Duodenal mucosa (tissue), 2 donors: ENCODE measurements at regions not wholly inside any gene's neighbourhood (a gene's known extent, or its start where the extent isn't known, plus 50 kb on each side); places are given as distances from the start of the nearest gene placed in this dataset.
"Not testable (repeated sequence)": the region's sequence is repeated elsewhere in the genome, so short reads cannot be mapped to it uniquely, and the experiment has no call there.

Experiments
- H3K27ac ChIP-seq: one replicate; pipeline ENCODE4 v1.7.0; 2013; ENCODE audit warnings: low read depth, low read length
- H3K27me3 ChIP-seq, 2 donors: one replicate each; pipeline ENCODE4 v1.7.0; 2013; ENCODE audit warnings: low read length in 2 of 2, control low read depth in 1 of 2; ENCODE audit not compliant: insufficient read depth in 2 of 2, control insufficient read depth in 1 of 2
- H3K36me3 ChIP-seq, 2 donors: one replicate each; pipeline ENCODE4 v1.7.0; 2013; ENCODE audit warnings: low read length in 2 of 2, control low read depth in 1 of 2; ENCODE audit not compliant: insufficient read depth in 2 of 2, control insufficient read depth in 1 of 2
- H3K4me1 ChIP-seq, 2 donors: one replicate each; pipeline ENCODE4 v1.7.0; 2013; ENCODE audit warnings: low read length in 2 of 2, control low read depth in 1 of 2; ENCODE audit not compliant: insufficient read depth in 2 of 2, control insufficient read depth in 1 of 2
- H3K4me3 ChIP-seq, 2 donors: one replicate each; pipeline ENCODE4 v1.7.0; 2013; ENCODE audit warnings: low read length in 2 of 2, low read depth in 1 of 2
- H3K9ac ChIP-seq, 2 donors: one replicate each; pipeline ENCODE4 v1.7.0; 2013; ENCODE audit warnings: low read length in 2 of 2, low read depth in 1 of 2
- H3K9me3 ChIP-seq, 2 donors: one replicate each; pipeline ENCODE4 v1.7.0; 2013; ENCODE audit warnings: low read length in 2 of 2, control low read depth in 1 of 2; ENCODE audit not compliant: control insufficient read depth in 1 of 2

DNA sequence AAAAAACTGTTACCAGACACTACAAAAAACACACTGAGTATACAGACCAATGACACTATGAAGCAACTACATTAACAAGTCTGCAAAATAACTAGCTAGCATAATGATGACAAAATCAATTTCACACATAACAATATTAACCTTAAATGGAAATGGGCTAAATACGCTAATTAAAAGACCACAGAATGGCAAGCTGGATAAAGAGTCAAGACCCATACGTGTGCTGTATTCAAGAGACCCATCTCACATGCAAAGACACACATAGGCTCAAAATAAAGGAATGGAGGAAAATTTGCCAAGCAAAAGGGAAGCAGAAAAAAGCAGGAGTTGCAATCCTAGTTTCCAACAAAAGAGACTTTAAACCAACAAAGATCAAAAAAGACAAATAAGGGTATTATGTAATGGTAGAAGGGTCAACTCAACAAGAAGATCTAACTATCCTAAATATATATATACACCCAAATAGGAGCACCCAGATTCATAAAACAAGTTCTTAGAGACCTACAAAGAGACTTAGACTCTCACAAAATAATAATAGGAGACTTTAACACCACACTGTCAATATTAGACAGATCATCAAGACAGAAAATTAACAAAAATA is 158.6 kb downstream of the ALDH8A1 start:
- not testable (repeated sequence) for H3K27ac ChIP-seq, H3K9ac ChIP-seq, H3K27me3 ChIP-seq

DNA sequence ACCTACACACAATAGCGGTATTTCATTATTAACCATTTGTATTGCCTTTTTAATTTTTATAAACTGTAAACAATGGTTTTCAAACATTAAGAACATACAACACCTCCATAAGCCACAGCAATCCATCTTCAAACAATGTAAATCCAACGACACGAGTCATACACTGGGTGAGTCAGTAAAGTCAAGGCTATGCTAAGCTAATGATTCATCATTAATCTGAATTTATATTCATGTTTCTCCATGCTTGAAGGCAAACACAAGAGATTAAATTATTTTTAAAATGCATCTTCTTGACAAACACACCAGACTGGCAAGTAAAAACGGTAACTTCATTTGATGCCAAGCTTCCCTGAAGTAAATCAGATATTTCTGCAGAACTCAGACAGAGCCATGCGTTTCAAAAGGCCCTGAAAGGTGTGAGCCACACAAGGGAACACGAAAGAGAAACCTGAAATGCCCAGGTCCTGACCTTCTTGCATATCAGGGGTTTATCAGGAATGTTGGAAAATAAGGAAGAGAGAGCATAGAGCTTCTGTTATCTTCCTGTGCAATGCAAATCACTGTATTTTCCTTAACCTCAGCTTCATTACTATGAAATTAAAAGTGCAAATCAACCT is 162.5 kb downstream of the ALDH8A1 start:
- Histone ChIP-seq H3K4me3 (no peak overlapping the region), H3K36me3 (no peaks in the 10 kb centered on the region), H3K9ac (no peak overlapping the region), H3K4me1 (peaks cover 0 to 16% of the 10 kb centered on the region in 2 donors), H3K9me3 (peaks cover 13 to 20% of the 10 kb centered on the region in 2 donors), H3K27ac (no peak overlapping the region), H3K27me3 (no peaks in the 10 kb centered on the region)

More for the DNA sequence above, 158.6 kb downstream of the ALDH8A1 start:
- Histone ChIP-seq H3K4me1 (peaks cover 0 to 16% of the 10 kb centered on the region in 2 donors), H3K9me3 (peaks cover 13 to 20% of the 10 kb centered on the region in 2 donors)
- not testable (repeated sequence) for H3K36me3 ChIP-seq, H3K4me3 ChIP-seq

DNA sequence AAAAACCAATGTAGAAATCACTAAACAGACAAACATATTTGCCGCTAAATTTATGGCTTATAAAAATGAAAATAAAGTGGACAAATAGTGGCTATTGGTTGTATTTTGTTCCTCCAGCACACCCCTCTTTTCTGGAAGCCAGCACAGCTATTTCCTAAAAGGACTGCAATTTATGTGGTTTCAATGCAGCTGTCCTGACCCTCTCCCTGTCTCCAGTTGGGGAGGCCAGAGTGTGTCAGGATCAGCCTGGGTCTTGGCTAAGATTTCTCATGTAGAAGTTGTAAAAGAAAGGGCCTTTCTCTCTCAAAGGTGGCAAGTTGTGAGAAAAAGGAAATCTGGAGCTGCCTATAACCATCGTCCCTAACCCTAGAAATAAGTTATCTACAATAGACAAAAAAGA is 165.6 kb downstream of the ALDH8A1 start:
- Histone ChIP-seq H3K4me1 (peaks cover 0 to 16% of the 10 kb centered on the region in 2 donors), H3K9me3 (peaks cover 0 to 2% of the 10 kb centered on the region in 2 donors), H3K9ac (no peak overlapping the region), H3K4me3 (no peak overlapping the region), H3K27ac (no peak overlapping the region), H3K27me3 (no peaks in the 10 kb centered on the region), H3K36me3 (no peaks in the 10 kb centered on the region)

DNA sequence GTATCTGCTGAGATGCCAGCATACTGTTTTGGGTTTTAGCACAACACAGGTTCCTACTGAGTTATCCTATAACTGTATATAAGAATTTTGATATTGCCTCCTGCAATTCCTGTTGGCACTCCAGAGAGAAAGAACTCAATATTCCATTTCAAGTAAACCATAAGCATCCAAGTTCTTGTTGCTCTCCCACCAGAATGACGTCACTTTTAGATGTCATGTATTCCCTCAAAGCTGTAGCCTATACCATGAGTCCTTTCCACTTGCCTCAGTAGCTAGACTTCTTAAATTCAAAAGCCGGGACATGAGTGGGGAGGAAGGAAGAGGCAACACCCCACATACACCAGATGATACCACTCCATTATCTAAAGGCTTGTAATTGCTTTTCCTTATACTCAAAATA is 171.5 kb downstream of the ALDH8A1 start:
- no peaks in the 10 kb centered on the region for H3K4me1 ChIP-seq
- peaks cover 0 to 8% of the 10 kb centered on the region in 2 donors for H3K9me3 ChIP-seq
- H3K4me3 ChIP-seq = no peak overlapping the region
- H3K36me3 ChIP-seq = no peaks in the 10 kb centered on the region
- H3K9ac ChIP-seq = no peak overlapping the region
- H3K27ac ChIP-seq = no peak overlapping the region
- no peaks in the 10 kb centered on the region for H3K27me3 ChIP-seq

DNA sequence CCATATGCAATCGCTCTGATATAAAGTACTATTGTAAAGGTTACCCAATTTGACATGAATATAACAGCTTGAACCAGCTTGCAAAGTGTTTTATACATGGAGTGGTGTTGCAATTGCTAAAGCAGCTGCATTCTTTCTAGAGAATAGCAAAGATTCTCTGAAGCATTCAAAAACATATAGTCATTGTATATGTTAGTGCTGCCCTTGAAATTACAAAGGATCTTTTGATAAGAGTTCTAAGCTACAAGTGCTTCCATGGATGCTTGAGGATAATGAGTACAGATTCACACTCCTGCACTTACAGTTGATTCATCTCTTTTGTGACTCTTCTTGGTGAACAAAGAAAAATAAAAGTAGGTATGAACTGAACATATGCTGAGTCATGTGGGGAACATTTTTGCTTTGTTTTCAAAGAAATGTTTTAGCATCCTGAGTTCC is 175.7 kb downstream of the ALDH8A1 start:
- no peaks in the 10 kb centered on the region for H3K27me3 ChIP-seq
- H3K4me1 ChIP-seq = no peaks in the 10 kb centered on the region
- no peaks in the 10 kb centered on the region for H3K36me3 ChIP-seq
- no peak overlapping the region for H3K9ac ChIP-seq
- peaks cover 0 to 5% of the 10 kb centered on the region in 2 donors for H3K9me3 ChIP-seq
- no peak overlapping the region for H3K4me3 ChIP-seq
- H3K27ac ChIP-seq = no peak overlapping the region

DNA sequence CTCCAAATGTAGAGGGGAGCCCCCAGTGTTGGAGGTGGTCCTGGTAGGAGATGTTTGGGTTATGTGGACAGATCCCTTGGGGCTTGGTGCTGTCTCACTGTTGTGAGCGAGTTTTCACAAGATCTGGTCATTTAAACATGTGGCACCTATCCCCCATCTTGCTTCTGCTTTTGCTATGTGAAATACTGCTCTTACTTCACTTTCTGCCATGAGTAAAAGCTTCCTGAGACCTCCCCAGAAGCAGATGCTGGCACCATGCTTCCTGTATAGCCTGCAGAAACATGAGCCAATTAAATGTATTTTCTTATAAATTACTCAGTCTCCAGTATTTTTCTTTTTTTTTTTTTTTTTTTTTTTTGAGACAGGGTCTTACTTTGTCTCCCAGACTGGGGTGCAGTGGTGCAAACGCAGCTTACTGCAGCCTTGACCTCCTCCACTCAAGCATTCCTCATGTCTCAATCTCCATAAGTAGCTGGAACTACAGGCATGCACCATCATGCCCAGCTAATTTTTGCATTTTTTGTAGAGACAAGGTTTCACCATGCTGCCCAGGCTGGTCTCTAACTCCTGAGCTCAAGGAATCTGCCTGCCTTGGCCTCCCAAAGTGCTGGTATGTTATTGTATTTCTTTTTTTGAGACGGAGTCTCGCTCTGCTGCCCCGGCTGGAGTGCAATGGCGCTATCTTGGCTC is 177.1 kb downstream of the ALDH8A1 start:
- Histone ChIP-seq H3K9me3 (no peaks in the 10 kb centered on the region), H3K27me3 (no peaks in the 10 kb centered on the region), H3K4me1 (no peaks in the 10 kb centered on the region)

DNA sequence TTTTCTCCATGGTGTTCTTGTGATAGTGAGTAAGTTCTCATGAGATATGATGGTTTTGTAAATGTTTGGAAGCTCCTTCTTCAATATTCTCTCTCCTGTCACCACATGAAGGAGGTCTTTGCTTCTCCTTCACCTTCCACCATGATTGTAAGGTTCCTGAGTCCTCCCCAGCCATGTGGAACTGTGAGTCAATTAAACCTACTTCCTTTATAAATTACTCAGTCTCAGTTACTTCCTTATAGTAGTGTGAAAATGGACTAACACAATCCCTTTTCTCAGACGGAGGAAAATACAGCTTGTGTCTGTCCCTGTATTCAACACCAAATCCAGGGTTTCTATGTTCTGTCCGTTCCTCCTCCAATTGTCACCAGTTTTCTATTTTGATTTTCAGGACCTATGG is 181.0 kb downstream of the ALDH8A1 start:
- Histone ChIP-seq H3K4me1 (peaks cover 3 to 22% of the 10 kb centered on the region in 2 donors), H3K4me3 (no peak overlapping the region), H3K9ac (no peak overlapping the region), H3K27ac (no peak overlapping the region), H3K36me3 (no peaks in the 10 kb centered on the region), H3K27me3 (no peaks in the 10 kb centered on the region), H3K9me3 (no peaks in the 10 kb centered on the region)

More for the DNA sequence above, 177.1 kb downstream of the ALDH8A1 start:
- Histone ChIP-seq H3K4me3 (no peak overlapping the region), H3K9ac (no peak overlapping the region), H3K27ac (no peak overlapping the region), H3K36me3 (no peaks in the 10 kb centered on the region)

DNA sequence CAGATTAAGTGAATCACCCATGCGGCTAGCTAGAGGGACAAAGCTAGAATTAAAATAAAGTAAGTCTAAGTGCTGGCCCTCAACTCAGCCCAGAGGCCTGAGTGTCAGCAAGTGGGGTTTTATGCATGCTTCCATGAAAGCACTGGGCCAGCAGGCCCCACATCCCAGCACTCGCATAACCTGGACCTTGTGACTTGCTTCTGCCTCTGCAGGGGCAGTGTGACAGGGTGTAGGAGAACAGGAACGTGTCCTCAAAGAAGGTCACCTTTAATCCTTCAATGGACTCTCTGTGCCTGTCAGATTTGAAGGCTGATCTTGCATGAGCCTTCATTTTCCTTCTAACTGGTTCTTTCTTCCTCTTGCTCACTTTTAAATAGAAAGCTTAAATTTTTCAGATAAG is 183.4 kb downstream of the ALDH8A1 start:
- Histone ChIP-seq H3K4me3 (no peak overlapping the region), H3K9ac (no peak overlapping the region), H3K9me3 (no peaks in the 10 kb centered on the region), H3K27me3 (no peaks in the 10 kb centered on the region), H3K4me1 (peaks cover 3 to 30% of the 10 kb centered on the region in 2 donors), H3K27ac (no peak overlapping the region), H3K36me3 (no peaks in the 10 kb centered on the region)

DNA sequence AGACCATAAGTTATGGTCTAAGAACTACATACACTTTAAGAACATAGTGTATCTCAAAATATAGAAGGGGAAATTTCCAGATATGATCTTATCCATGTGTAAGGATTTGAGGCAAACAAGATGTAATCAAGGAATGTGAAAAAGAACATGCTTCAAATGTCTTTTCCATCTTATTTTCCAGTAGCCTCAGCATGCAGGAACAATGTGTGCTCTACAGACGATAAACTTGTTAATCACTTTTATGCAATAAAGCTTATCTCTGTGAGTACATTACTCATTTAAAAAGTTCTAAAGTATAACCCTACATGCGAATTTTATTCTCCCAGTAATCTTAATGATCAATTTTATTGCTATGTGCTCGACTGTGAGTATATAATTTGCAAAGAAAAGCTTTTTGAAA is 185.2 kb downstream of the ALDH8A1 start:
- H3K27me3 ChIP-seq = no peaks in the 10 kb centered on the region
- H3K4me1 ChIP-seq = peaks cover 3 to 30% of the 10 kb centered on the region in 2 donors
- no peak overlapping the region for H3K4me3 ChIP-seq
- H3K9me3 ChIP-seq = no peaks in the 10 kb centered on the region
- H3K36me3 ChIP-seq = no peaks in the 10 kb centered on the region
- H3K9ac ChIP-seq = no peak overlapping the region
- no peak overlapping the region for H3K27ac ChIP-seq

DNA sequence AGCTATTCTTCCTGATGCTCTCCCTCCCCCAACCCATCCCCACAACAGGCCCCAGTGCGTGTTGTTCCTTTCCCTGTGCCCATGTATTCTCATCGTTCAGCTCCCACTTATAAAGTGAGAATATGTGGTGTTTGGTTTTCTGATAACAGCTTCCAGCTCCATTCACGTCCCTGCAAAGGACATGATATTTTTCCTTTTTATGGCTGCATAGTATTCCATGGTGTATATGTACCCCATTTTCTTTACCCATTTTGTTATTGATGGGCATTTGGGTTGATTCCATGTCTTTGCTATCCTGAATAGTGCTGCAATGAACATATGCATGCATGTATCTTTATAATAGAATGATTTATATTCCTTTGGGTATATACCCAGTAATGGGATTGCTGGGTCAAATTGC is 186.3 kb downstream of the ALDH8A1 start:
- not testable (repeated sequence) for H3K9ac ChIP-seq, H3K36me3 ChIP-seq, H3K9me3 ChIP-seq, H3K27ac ChIP-seq, H3K27me3 ChIP-seq, H3K4me3 ChIP-seq
- peaks cover 5 to 32% of the 10 kb centered on the region in 2 donors for H3K4me1 ChIP-seq
